Stimulated activated CD4-positive, alpha-beta T cell treated with anti-CD3 and anti-CD28 coated beads, Interleukin-2, amount 100 ng/mL, for 48 hours (primary cell): ENCODE measurements at regions not wholly inside any gene's neighbourhood (a gene's known extent, or its start where the extent isn't known, plus 50 kb on each side); places are given as distances from the start of the nearest gene placed in this dataset.
A peak's percentile ranks its signal among the peaks of the same experiment; 100 is the strongest.
"Not testable (repeated sequence)": the region's sequence is repeated elsewhere in the genome, so short reads cannot be mapped to it uniquely, and the experiment has no call there.

Experiments used
- DNase-seq, 2 donors: peaks; one replicate each; pipeline ENCODE4 v3.0.0-alpha.2; 2020

DNA sequence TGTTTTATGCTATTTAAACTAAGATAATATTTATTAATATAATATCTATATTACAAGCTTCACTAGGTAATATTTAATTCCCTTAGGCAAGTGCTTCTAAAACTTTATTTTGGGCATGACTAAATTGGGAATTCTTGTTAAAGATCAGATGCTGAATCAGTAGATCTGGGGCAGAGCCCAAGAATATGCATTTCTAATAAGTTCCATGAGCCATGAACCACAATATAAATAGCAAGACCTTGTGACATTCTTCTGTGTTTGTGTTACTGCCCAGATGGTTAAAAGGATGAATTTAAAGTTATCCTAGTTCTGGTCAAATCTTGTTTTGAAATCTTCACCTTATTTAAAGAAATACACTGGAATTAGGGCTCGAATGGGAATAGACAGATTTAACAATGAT is 258.4 kb upstream of the CACNA2D1 start:
- DNase-seq: no peak

DNA sequence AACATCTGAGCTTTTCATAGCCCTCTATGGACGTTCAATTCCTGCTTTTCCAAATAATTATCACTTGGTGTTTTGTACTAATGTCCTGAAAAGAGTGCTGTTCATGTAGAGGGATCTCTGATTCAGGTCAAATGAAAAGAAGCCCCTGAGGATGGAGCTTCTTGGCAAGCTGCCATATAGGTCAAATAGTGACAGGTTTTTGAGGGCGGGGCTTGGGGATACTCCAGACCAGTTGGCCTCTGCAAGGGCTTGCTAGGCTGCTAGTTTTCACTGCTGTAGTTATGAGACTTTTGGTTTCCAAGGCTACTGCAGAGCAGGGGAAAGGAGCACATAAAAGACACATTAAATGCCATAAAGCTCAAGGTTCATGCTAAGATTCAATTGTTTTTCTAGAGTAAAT is 257.2 kb upstream of the CACNA2D1 start:
- DNase-seq: no peak

GRCh38 chr7:82699773-82700186 is 256.2 kb upstream of the CACNA2D1 start:
- DNase-seq: no peak

GRCh38 chr7:82697897-82698296 is 254.3 kb upstream of the CACNA2D1 start:
- no peak for DNase-seq

GRCh38 chr7:82696631-82697030 is 253.1 kb upstream of the CACNA2D1 start:
- no peak for DNase-seq

- no peak for DNase-seq
Measured at GRCh38 chr7:82694022-82694421, 250.4 kb upstream of the CACNA2D1 start.

- no peak for DNase-seq
Measured at GRCh38 chr7:82690929-82691328, 247.4 kb upstream of the CACNA2D1 start.

DNA sequence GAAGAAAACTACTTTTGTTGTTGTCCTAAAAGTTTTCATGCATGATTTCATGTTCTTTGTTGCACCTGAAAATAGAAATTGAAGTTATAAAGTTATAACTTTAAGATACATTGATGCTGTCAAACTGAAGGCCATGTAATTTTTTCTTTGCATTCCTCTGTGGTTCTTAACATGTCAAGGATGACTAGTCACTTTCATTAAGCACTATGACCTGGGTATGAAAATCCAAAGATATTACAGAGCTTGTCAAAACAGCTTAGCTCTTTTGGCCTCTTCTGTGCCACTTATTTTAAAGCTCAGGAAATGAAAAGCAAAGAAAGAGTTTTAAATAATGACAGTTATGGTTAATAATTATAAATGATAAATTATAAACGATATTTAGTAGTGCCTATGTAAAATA is 241.6 kb upstream of the CACNA2D1 start:
- DNase-seq: no peak

DNA sequence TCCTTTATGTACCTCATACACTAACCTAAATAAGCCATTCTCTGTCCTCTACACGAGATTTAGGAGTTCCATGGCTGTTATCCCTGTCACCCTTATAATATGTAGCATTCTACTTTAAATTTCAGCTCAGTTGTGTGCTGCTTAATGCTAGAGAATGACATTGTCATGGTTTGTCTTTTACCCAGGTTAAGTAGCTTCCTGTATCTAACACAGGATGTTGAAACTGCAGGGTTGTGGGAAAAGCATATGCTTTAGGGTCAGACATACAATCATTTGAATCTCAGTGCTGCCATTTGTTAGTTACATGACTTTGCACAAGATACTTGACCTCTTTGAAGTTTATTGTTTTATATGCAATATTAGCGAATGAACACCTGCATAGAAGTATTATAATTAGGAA is 235.1 kb upstream of the CACNA2D1 start:
- DNase-seq: no peak

GRCh38 chr7:82678259-82678658 is 234.7 kb upstream of the CACNA2D1 start:
- no peak for DNase-seq

DNA sequence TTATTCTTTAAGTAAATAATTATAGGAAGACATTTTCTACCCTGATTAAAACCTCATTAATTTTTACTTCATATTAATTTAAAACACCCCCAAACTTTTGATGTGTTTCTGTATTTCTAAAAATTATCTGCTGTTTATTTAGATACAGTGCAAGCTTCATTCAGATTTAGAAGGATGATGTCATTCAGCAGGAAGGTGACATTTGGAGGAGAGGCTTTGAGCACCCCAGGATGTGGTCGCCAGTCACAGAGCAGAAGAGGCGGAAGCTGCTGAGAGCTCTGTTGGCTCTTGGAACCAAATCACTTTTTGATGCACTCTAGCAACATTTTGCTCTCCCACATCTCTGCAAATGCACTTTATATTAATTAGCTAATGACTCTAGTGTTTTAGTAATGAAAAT is 233.9 kb upstream of the CACNA2D1 start:
- DNase-seq: peak in 1 of 2 donors; percentile 11

GRCh38 chr7:82676777-82677463 is 233.3 kb upstream of the CACNA2D1 start:
- DNase-seq: no peak

- DNase-seq: no peak
Measured at GRCh38 chr7:82675396-82675795, 231.8 kb upstream of the CACNA2D1 start.

DNA sequence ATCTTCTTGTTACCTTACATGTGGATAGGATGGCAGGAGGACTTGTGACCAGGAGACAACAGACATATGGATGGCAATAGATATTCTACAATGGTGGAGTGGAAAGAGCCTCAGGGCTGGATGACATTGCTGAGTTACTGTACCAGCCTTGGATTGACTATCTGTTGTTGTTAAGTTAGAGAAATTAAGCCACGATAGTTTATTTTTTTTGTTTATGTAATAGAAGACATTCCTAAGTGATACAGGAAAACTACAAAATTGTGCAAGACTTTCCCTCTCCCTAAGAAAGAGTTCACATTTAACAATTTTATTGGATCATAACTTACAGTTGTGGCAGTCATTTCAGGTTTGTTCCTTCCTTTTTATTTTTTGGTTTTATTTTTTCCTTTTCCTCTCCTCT is 230.7 kb upstream of the CACNA2D1 start:
- no peak for DNase-seq

- no peak for DNase-seq
Measured at GRCh38 chr7:82672078-82672477, 228.5 kb upstream of the CACNA2D1 start.

GRCh38 chr7:82669141-82669540 is 225.6 kb upstream of the CACNA2D1 start:
- no peak for DNase-seq

DNA sequence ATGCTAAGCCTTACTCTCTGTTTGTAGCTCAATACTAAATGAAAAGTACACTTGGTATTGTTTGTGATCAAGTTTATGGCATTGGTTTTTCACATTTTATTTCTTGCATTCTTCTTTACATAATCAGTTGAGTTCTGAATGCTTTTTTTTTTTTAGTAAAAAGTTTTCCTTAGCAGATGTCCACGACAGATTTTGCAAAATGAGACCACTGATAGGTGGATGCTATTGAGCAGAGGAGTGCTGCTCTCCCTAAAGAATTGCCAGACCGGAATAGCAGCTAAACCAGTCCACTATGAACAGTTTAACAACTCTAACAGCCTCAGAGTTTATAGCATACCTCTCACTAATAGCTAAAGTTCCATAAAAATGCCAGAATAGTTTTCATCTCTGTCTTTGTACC is 225.1 kb upstream of the CACNA2D1 start:
- no peak for DNase-seq

DNA sequence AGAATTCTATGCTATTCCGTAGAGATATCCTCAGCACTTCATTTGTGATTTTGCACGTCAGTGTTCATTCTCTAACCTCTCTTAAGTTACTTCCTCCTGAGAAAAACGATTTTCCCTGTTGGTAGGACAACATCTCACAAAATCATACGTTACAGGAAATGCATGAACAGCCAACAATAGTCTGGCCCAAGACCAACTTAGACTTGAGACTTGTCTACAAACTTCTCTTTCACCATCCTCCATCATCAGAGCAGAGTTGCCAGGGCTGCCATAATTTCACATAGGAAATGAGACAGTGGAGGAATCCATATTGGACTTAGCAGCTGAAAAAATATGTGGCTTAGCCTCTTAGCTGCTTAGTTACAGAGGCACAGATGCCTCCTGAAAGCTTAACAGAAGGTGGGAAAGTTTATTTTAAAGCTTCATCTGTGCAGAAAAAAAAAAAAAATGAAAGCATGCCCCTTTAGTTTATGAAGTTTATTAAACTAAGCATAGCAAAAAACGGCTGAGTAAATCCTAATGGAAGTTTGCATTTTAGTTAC is 222.5 kb upstream of the CACNA2D1 start:
- no peak for DNase-seq

GRCh38 chr7:82655965-82656364 is 212.4 kb upstream of the CACNA2D1 start:
- DNase-seq: no peak

DNA sequence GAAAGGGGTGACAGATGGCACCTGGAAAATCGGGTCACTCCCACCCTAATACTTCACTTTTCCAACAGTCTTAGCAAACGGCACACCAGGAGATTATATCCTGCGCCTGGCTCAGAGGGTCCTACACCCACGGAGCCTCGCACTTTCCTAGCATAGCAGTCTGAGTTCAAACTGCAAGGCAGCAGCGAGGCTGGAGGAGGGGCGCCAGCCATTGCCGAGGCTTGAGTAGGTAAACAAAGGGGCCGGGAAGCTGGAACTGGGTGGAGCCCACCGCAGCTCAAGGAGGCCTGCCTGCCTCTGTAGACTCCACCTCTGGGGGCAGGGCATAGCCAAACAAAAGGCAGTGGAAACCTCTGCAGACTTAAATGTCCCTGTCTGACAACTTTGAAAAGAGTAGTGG is 206.5 kb upstream of the CACNA2D1 start:
- DNase-seq: not testable (repeated sequence)

GRCh38 chr7:82633592-82633991 is 190.0 kb upstream of the CACNA2D1 start:
- no peak for DNase-seq

DNA sequence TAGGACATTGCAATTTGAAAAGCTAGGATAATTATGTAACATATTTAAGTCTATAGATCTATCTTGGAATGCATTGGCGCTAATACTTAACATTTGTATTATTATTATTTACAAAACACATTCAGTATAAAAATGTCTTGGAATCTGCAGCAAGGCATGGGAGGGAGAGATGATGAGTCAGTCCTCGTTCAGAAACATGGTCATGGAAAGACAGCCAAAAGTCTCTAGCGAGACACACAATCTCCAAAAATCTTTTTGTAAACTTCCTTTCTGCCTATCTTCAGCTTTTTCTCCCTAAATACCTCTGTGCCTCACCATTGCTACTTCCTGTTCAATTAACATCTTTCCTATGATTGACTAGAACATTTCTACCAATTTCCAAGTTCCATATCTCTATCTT is 188.4 kb upstream of the CACNA2D1 start:
- DNase-seq: no peak

DNA sequence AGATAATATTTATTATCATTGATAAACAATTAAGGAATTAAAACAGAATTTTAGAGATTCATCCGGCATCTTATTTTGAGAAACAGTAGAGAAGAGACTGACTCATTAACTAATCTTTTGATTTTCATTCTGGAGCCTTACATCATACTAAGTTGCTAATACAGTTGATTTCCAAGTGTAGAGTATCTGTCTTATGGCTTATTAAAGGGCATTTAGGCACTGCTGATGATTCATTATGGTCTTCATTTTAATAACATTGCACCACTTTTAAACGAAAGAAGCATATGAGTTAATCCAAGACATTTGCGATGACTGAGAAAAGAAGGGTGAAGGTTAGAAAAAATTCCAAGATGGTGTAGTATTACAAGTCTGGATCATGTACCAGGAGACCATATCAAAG is 186.0 kb upstream of the CACNA2D1 start:
- DNase-seq: no peak

DNA sequence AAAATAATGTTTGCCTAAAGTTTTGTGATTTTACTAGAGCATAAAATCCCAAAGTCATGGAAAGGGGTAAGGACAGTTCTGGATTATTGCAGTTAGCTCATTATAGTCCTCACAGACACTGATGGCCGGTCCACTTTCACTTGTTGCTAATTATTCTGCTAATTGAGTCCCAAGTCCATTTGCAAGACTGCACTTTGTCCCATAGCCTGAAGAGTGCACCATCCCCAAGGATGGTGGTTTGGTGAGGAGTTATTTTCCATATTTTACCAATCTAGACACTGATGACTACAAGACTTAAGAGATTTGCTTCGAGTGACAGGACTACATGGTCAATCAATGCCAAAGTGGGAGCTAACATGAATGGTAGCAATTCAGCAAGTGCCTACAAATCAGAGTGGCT is 181.8 kb upstream of the CACNA2D1 start:
- DNase-seq: no peak

DNA sequence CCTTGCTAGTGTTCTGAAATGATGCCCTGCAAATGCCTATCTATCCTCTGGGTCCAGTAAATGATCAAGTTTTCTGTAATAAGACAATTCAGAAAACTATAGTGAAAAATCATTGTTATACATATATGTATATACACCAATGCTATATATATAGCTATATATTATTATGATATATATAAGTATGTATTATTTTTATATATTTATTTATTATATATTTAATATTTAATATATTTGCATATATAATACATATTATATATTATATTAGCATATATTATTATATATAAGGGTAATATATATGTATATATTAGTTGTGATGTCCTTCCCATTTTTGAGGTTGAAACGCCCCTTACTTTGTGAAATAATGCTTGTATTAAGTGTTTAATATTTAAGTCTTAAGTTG is 181.4 kb upstream of the CACNA2D1 start:
- no peak for DNase-seq
